HAP-1 (cell line): ENCODE measurements at regions not wholly inside any gene's neighbourhood (a gene's known extent, or its start where the extent isn't known, plus 50 kb on each side); places are given as distances from the start of the nearest gene placed in this dataset.

ENCODE experiments used
- DNase-seq, 2 experiments: peaks; one replicate each; pipeline ENCODE4 v3.0.0-alpha.2; 2016 to 2020; ENCODE audit warnings: low spot score in 2 of 2
- H3K27me3 ChIP-seq: fragments of 250-450 bp; sonication (Bioruptor Pico); 2 replicates; pipeline ENCODE4 v1.5.1; 2020; ENCODE audit warnings: low read depth, mild to moderate bottlenecking, moderate library complexity
- H3K36me3 ChIP-seq: fragments of 250-450 bp; sonication (Bioruptor Pico); replicated peaks from 2 replicates; pipeline ENCODE4 v1.5.1; 2020; ENCODE audit warnings: mild to moderate bottlenecking
- H3K4me1 ChIP-seq: fragments of 250-450 bp; sonication (Bioruptor Pico); 2 replicates; pipeline ENCODE4 v1.5.1; 2020; ENCODE audit warnings: mild to moderate bottlenecking
- H3K4me3 ChIP-seq: fragments of 250-450 bp; sonication (Bioruptor Pico); 2 replicates; pipeline ENCODE4 v1.5.1; 2020; ENCODE audit warnings: mild to moderate bottlenecking, moderate library complexity
- H3K9me3 ChIP-seq: fragments of 250-450 bp; sonication (Bioruptor Pico); 2 replicates; pipeline ENCODE4 v1.5.1; 2020; ENCODE audit warnings: mild to moderate bottlenecking, moderate library complexity
- in situ Hi-C: fragments of 300-500 bp; cut with MboI; formaldehyde crosslinking; loops from 3 replicates; pipeline ENCODE4 v1.14.3; 2020; ENCODE audit warnings: low sequenced_read_pairs, inconsistent platforms, mixed read lengths

- in situ Hi-C loops = no loop called here
- Histone ChIP-seq H3K9me3 (no peaks in the 10 kb centered on the region), H3K4me3 (no peak overlapping the region), H3K4me1 (no peaks in the 10 kb centered on the region), H3K27me3 (no peaks in the 10 kb centered on the region), H3K36me3 (no peaks in the 10 kb centered on the region)
- no peak for DNase-seq
Observed at GRCh38 chr4:177921715-177922114, 479.5 kb upstream of the AGA start.

GRCh38 chr4:177923888-177924287, 481.7 kb upstream of the AGA start:
- in situ Hi-C loops = no loop called here
- H3K27me3 ChIP-seq = no peaks in the 10 kb centered on the region
- no peak overlapping the region for H3K4me3 ChIP-seq
- no peaks in the 10 kb centered on the region for H3K4me1 ChIP-seq
- H3K36me3 ChIP-seq = no peaks in the 10 kb centered on the region
- no peak for DNase-seq
- H3K9me3 ChIP-seq = no peaks in the 10 kb centered on the region

DNA sequence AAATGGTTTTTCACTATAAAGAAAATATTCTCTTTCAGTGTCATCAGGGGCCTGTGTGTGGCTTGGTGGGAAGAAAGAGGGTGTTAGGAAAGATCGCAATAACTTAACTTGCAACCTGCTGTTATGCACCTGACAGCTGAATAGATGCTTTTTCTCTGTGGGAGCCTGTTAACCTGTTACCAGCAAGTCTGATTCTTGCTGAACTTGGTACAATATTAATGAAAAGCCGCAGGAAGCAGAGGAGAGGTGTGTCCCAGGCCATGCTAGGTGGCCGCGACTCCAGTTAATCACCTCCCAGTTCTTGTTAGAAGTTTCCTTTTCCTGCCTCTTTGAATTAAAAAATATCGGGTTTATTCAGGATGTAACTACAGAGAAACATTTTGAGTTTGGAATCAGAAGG, 494.8 kb upstream of the AGA start:
- Histone ChIP-seq H3K27me3 (no peaks in the 10 kb centered on the region), H3K9me3 (no peaks in the 10 kb centered on the region), H3K4me3 (no peak overlapping the region), H3K36me3 (no peaks in the 10 kb centered on the region), H3K4me1 (no peaks in the 10 kb centered on the region)
- in situ Hi-C loops = no loop called here
- no peak for DNase-seq

DNA sequence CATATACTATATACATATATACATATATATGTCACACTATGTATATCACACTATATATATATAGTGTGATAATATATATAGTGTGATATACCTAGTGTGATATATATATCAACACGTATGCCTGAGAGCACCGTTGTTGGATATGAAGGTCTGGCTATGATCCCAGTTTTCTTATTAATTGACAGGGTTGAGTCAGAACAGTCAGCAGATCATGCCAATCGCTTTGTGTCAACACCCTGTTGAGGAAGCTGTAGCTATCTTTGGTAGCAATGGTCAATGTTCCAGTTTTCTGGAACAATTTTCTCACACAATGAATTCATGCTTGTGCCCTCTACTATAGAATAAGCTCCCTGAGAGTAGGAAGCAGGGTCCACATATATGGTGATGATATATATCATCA, 496.0 kb upstream of the AGA start:
- H3K4me1 ChIP-seq = no peaks in the 10 kb centered on the region
- H3K4me3 ChIP-seq = no peak overlapping the region
- no peak for DNase-seq
- in situ Hi-C loops = no loop called here
- H3K27me3 ChIP-seq = no peaks in the 10 kb centered on the region
- no peaks in the 10 kb centered on the region for H3K36me3 ChIP-seq
- no peaks in the 10 kb centered on the region for H3K9me3 ChIP-seq

GRCh38 chr4:177945268-177945667, 503.0 kb upstream of the AGA start:
- in situ Hi-C loops = no loop called here
- no peaks in the 10 kb centered on the region for H3K9me3 ChIP-seq
- H3K4me3 ChIP-seq = no peak overlapping the region
- no peak for DNase-seq
- no peaks in the 10 kb centered on the region for H3K36me3 ChIP-seq
- no peaks in the 10 kb centered on the region; the same call in 1 of the 2 replicates for H3K4me1 ChIP-seq
- no peaks in the 10 kb centered on the region for H3K27me3 ChIP-seq

- H3K9me3 ChIP-seq = no peaks in the 10 kb centered on the region
- no peak overlapping the region for H3K4me3 ChIP-seq
- H3K4me1 ChIP-seq = no peaks in the 10 kb centered on the region; the same call in 1 of the 2 replicates
- H3K36me3 ChIP-seq = no peaks in the 10 kb centered on the region
- no peak for DNase-seq
- H3K27me3 ChIP-seq = no peaks in the 10 kb centered on the region
- in situ Hi-C loops = no loop called here
Observed at GRCh38 chr4:177947607-177948006, 505.4 kb upstream of the AGA start.

DNA sequence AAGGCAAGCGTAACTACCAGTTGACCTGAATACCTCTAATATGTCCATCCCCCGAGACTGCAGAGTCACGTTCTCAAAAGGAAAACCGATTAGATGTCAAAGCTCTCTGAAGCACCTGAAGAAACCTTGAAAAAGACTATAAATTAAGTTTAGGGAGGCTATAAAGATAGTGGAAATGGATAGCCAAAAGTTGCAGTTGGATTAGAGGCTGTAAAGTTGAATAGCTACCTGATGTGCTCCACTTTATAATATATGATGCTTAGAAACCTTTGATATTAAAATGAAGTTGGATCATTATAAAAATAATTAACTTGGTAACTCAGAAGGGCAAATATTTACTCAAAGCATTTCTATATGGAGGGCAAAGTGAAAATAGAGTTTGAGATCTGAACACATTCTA, 506.6 kb upstream of the AGA start:
- no peaks in the 10 kb centered on the region for H3K27me3 ChIP-seq
- H3K9me3 ChIP-seq = no peaks in the 10 kb centered on the region
- DNase-seq = no peak
- H3K36me3 ChIP-seq = no peaks in the 10 kb centered on the region
- in situ Hi-C loops = no loop called here
- no peaks in the 10 kb centered on the region; the same call in 1 of the 2 replicates for H3K4me1 ChIP-seq
- H3K4me3 ChIP-seq = no peak overlapping the region

GRCh38 chr4:177951026-177951425, 508.8 kb upstream of the AGA start:
- DNase-seq = no peak
- Histone ChIP-seq H3K4me1 (no peaks in the 10 kb centered on the region; the same call in 1 of the 2 replicates), H3K27me3 (no peaks in the 10 kb centered on the region), H3K36me3 (no peaks in the 10 kb centered on the region), H3K4me3 (no peak overlapping the region), H3K9me3 (no peaks in the 10 kb centered on the region)
- in situ Hi-C loops = no loop called here

DNA sequence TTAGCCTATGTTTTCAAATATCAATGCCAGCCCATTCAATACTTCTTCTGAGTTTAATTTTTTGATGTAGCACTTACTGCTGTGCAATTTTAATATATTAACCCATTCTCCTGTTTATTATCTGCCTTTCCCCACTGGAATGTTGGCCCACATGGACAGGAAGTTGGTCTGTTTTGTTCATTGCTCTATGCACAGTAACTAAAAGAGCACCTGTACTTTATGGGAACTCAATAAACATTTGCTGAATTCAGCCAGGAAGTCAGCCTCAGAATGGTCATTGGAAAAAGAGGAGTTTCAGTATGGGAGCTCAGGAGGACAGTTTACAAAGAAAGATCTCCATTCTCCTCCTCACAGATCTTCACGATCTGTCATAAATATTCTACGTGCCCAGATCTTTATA, 510.5 kb upstream of the AGA start:
- Histone ChIP-seq H3K27me3 (no peaks in the 10 kb centered on the region), H3K4me1 (no peaks in the 10 kb centered on the region; the same call in 1 of the 2 replicates), H3K9me3 (no peaks in the 10 kb centered on the region), H3K36me3 (no peaks in the 10 kb centered on the region), H3K4me3 (no peak overlapping the region)
- in situ Hi-C loops = no loop called here
- DNase-seq = no peak

DNA sequence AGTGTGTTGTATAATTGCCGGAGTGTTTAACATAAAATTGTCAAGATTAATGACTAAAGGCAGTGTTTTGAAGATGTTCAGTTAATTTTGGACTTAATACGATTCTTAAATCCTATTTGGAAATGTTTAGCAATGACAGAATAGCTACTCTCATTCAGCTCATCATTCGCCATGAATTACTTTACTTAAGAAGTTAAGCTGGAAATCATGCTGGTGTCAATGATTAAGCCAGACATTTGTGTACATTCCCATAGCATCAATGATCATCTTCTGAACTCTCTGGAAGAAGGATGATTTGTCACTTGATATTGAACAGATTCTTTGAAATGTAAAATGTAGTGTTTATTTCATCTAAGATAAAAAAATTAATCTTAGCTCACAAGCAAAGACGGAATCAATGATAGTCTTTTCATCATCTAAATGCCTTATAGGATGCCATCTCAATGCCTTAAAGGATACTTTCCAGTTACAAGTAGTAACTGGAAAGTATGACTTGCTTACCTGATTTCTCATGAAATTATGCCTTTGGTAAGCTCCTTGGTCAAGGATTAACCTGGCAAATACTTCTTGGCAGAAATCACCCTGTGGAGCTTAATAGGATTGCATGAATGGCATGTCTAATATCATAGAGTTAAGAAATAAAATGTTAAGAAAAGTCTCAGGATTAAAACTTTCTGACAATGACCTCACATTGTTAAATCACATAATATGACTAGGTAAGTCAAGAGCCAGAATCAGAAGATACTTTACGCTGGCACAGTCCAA, 515.5 kb upstream of the AGA start:
- Histone ChIP-seq H3K9me3 (no peaks in the 10 kb centered on the region), H3K27me3 (no peaks in the 10 kb centered on the region), H3K4me3 (no peak overlapping the region), H3K36me3 (no peaks in the 10 kb centered on the region), H3K4me1 (no peaks in the 10 kb centered on the region)
- in situ Hi-C loops = no loop called here
- no peak for DNase-seq

DNA sequence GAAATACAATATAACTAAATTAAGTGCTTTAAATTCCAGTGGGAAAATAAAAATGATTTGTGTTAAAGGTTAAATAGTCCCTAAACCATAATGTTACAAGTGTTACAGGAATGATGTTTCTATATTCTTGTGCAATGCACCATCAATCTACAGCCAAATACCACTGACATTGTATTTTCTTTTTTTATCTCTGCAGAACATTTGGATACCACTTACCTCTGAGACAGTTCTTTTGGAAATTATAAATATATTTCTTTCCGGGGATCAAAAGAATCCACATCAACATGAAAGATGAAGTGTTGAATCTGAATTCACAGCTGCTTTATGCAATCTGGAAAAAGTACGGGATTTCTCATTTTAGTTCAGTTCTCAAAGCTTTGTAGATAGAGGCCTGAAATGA, 518.3 kb upstream of the AGA start:
- no peak overlapping the region for H3K4me3 ChIP-seq
- no peaks in the 10 kb centered on the region for H3K9me3 ChIP-seq
- no peak for DNase-seq
- H3K27me3 ChIP-seq = no peaks in the 10 kb centered on the region
- in situ Hi-C loops = no loop called here
- no peaks in the 10 kb centered on the region for H3K36me3 ChIP-seq
- peaks cover 6% of the 10 kb centered on the region; the same call in 1 of the 2 replicates for H3K4me1 ChIP-seq

DNA sequence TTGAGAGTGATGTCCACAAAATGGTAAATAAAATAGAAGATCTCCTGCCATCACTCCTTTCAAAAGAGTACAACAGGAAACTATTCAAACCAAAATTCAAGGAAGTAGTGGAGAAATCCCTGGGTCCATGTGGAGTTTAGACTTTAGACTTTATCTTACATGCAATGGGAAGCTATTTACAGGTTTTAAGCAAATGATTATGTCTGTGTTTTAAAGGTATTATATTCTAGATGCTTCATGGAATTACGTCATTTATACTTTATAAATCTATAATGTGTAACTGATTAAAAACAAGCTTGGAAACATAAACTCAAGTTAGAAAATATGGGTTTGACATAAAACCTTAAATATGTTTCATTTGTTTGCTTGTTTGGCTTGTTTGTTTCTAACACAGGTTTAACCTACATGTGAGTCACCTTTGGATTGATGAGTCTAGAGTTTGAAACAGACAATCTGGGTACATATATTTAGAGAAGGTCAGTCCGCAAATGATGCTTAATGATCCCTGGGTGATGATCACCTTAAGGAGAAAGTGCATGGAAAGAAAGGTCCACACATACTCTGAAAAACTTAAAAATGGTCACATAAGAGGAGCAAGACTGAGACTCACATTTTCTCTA, 519.6 kb upstream of the AGA start:
- H3K4me3 ChIP-seq = no peak overlapping the region
- no peaks in the 10 kb centered on the region for H3K9me3 ChIP-seq
- in situ Hi-C loops = no loop called here
- H3K27me3 ChIP-seq = no peaks in the 10 kb centered on the region
- no peaks in the 10 kb centered on the region for H3K36me3 ChIP-seq
- no peak for DNase-seq
- H3K4me1 ChIP-seq = peaks cover 6% of the 10 kb centered on the region; the same call in 1 of the 2 replicates

- H3K4me3 ChIP-seq = no peak overlapping the region
- no peak for DNase-seq
- no peaks in the 10 kb centered on the region for H3K36me3 ChIP-seq
- no peaks in the 10 kb centered on the region for H3K27me3 ChIP-seq
- in situ Hi-C loops = no loop called here
- peaks cover 6% of the 10 kb centered on the region; the same call in 1 of the 2 replicates for H3K4me1 ChIP-seq
- no peaks in the 10 kb centered on the region for H3K9me3 ChIP-seq
Observed at GRCh38 chr4:177964061-177964460, 521.8 kb upstream of the AGA start.

- Histone ChIP-seq H3K9me3 (no peaks in the 10 kb centered on the region), H3K4me3 (no peak overlapping the region), H3K36me3 (no peaks in the 10 kb centered on the region), H3K27me3 (no peaks in the 10 kb centered on the region), H3K4me1 (peaks cover 6% of the 10 kb centered on the region; the same call in 1 of the 2 replicates)
- no peak for DNase-seq
- in situ Hi-C loops = no loop called here
Observed at GRCh38 chr4:177964693-177965168, 522.5 kb upstream of the AGA start.
